ENCODE measurements at regions not wholly inside any gene's neighbourhood (a gene's known extent, or its start where the extent isn't known, plus 50 kb on each side); places are given as distances from the start of the nearest gene placed in this dataset.

DNA sequence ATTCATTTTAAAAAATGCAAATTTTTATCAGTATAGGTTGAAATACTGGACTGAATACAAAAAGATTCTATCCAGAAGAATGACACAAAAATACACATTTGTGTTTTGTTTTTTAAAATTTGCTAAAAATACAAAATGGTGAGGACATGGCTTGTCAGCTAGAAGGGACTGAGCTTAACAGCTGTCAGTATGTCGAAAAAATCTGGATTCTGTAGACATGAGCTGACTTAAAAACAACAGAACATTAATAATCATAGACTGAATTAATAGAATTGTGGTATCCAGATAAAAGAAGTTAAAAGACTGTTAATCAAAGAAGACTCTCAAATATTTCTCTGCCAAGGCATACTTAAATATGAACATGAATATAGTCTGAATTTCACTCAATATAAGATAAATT is 244.9 kb upstream of the CBLB start:
- Mint-ChIP-seq H3K9me3 (ENCODE audit: unreplicated experiment) (peaks cover 4% of the 10 kb centered on the region), H3K27ac (ENCODE audit: unreplicated experiment) (no peak overlapping the region), H3K4me3 (ENCODE audit: unreplicated experiment) (no peak overlapping the region)

DNA sequence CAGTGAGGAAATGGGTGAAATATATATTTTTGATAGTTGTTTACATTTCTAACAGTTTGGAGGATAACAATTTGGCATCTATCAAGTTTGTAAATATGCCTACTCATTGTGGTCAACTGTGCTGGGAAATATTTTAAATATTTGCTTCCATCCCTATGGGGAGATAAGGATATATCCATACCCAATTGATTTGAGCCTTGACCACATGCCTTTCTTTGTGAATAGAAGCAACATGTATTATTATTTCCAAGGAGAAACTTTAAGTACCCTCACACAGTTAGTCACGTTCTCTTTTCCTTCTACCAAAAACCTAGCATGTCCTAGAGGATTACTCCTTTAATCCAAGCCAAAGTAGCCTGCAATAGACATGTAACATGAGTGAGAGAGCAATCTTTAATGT is 245.4 kb upstream of the CBLB start:
- no peaks in the 10 kb centered on the region for H3K36me3 Mint-ChIP-seq (ENCODE audit: low read depth, unreplicated experiment)

More for the DNA sequence above, 244.9 kb upstream of the CBLB start:
- DNase-seq (ENCODE audit: low spot score): no peak
- Mint-ChIP-seq H3K4me1 (ENCODE audit: unreplicated experiment) (no peaks in the 10 kb centered on the region), H3K36me3 (ENCODE audit: low read depth, unreplicated experiment) (no peaks in the 10 kb centered on the region), H3K27me3 (ENCODE audit: unreplicated experiment) (no peaks in the 10 kb centered on the region)
- TF ChIP-seq, protein P1, sequence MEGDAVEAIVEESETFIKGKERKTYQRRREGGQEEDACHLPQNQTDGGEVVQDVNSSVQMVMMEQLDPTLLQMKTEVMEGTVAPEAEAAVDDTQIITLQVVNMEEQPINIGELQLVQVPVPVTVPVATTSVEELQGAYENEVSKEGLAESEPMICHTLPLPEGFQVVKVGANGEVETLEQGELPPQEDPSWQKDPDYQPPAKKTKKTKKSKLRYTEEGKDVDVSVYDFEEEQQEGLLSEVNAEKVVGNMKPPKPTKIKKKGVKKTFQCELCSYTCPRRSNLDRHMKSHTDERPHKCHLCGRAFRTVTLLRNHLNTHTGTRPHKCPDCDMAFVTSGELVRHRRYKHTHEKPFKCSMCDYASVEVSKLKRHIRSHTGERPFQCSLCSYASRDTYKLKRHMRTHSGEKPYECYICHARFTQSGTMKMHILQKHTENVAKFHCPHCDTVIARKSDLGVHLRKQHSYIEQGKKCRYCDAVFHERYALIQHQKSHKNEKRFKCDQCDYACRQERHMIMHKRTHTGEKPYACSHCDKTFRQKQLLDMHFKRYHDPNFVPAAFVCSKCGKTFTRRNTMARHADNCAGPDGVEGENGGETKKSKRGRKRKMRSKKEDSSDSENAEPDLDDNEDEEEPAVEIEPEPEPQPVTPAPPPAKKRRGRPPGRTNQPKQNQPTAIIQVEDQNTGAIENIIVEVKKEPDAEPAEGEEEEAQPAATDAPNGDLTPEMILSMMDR (IDR thresholded peaks at IDR 0.05; ENCODE audit: unreplicated experiment): no peak

DNA sequence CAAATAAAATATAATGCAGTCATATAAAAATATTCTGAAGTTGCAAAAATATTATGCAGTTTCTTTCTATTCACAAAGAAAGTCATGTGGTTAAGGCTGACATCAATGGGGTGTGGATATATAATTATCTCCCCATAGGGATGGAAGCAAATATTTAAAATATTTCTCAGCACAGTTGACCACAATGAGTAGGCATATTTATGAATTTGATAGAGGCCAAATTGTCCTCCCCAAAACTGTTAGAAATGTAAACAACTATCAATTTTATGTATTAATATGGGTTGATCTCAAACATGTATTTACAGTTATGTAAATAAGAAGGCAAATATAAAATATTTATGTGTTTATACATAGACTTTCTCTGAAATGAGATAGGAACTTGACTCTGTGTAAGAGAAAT is 246.0 kb upstream of the CBLB start:
- Mint-ChIP-seq H3K27ac (ENCODE audit: unreplicated experiment) (no peak overlapping the region), H3K36me3 (ENCODE audit: low read depth, unreplicated experiment) (no peaks in the 10 kb centered on the region), H3K27me3 (ENCODE audit: unreplicated experiment) (no peaks in the 10 kb centered on the region), H3K9me3 (ENCODE audit: unreplicated experiment) (peaks cover 4% of the 10 kb centered on the region), H3K4me3 (ENCODE audit: unreplicated experiment) (no peak overlapping the region), H3K4me1 (ENCODE audit: unreplicated experiment) (peaks cover 7% of the 10 kb centered on the region)
- DNase-seq (ENCODE audit: low spot score): no peak
- TF ChIP-seq, protein P1 (IDR thresholded peaks at IDR 0.05; ENCODE audit: unreplicated experiment): no peak

More for the DNA sequence above, 245.4 kb upstream of the CBLB start:
- peaks cover 4% of the 10 kb centered on the region for H3K4me1 Mint-ChIP-seq (ENCODE audit: unreplicated experiment)
- no peak overlapping the region for H3K27ac Mint-ChIP-seq (ENCODE audit: unreplicated experiment)
- TF ChIP-seq, protein P1 (IDR thresholded peaks at IDR 0.05; ENCODE audit: unreplicated experiment): no peak
- no peaks in the 10 kb centered on the region for H3K27me3 Mint-ChIP-seq (ENCODE audit: unreplicated experiment)
- DNase-seq (ENCODE audit: low spot score): no peak
- no peak overlapping the region for H3K4me3 Mint-ChIP-seq (ENCODE audit: unreplicated experiment)
- H3K9me3 Mint-ChIP-seq (ENCODE audit: unreplicated experiment): peaks cover 4% of the 10 kb centered on the region

DNA sequence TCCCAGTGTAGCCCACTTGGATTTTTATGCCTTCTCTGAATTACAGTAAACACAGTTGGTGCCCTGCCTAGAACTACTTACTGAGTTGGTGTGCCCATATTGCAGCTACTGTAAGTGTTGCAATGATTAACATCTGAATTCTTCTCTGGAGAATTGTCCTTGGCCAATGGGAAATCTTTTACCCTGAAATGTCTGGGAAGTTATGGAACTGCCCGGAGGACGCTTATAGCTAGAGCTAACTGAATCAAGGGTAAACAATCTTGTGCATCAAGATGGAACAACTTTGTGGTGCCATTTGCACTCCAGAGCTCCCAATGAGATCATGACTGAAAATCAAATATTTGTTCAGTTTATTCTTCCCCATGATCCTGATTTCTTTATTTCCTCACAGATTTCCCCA is 246.7 kb upstream of the CBLB start:
- no peaks in the 10 kb centered on the region for H3K36me3 Mint-ChIP-seq (ENCODE audit: low read depth, unreplicated experiment)

GRCh38 chr3:106116733-106117489 is 248.1 kb upstream of the CBLB start:
- Mint-ChIP-seq H3K27me3 (ENCODE audit: unreplicated experiment) (no peaks in the 10 kb centered on the region), H3K4me3 (ENCODE audit: unreplicated experiment) (no peak overlapping the region), H3K36me3 (ENCODE audit: low read depth, unreplicated experiment) (no peaks in the 10 kb centered on the region), H3K9me3 (ENCODE audit: unreplicated experiment) (peaks cover 4% of the 10 kb centered on the region), H3K27ac (ENCODE audit: unreplicated experiment) (no peak overlapping the region), H3K4me1 (ENCODE audit: unreplicated experiment) (peaks cover 7% of the 10 kb centered on the region)
- no peak for DNase-seq (ENCODE audit: low spot score)
- TF ChIP-seq, protein P1 (IDR thresholded peaks at IDR 0.05; ENCODE audit: unreplicated experiment): no peak

More for the DNA sequence above, 246.7 kb upstream of the CBLB start:
- TF ChIP-seq, protein P1 (IDR thresholded peaks at IDR 0.05; ENCODE audit: unreplicated experiment): no peak
- peaks cover 4% of the 10 kb centered on the region for H3K9me3 Mint-ChIP-seq (ENCODE audit: unreplicated experiment)
- no peak overlapping the region for H3K27ac Mint-ChIP-seq (ENCODE audit: unreplicated experiment)
- H3K4me1 Mint-ChIP-seq (ENCODE audit: unreplicated experiment): peaks cover 7% of the 10 kb centered on the region
- H3K4me3 Mint-ChIP-seq (ENCODE audit: unreplicated experiment): no peak overlapping the region
- no peak for DNase-seq (ENCODE audit: low spot score)
- no peaks in the 10 kb centered on the region for H3K27me3 Mint-ChIP-seq (ENCODE audit: unreplicated experiment)

Measured in endothelial cell (in vitro differentiated cells).